Activated CD4-positive, alpha-beta memory T cell treated with anti-CD3 and anti-CD28 coated beads, Interleukin-2, amount 10 ng/mL, durations not matched to agents 7 days and 5 days (primary cell): ENCODE measurements at regions not wholly inside any gene's neighbourhood (a gene's known extent, or its start where the extent isn't known, plus 50 kb on each side); places are given as distances from the start of the nearest gene placed in this dataset.

Experiments used
- CTCF ChIA-PET: fragments of 350-600 bp; sonication (Branson Sonifier 250); formaldehyde crosslinking; loops from one replicate; lab custom pipeline; 2021; ENCODE audit warnings: antibody characterized with exemption, inconsistent platforms; lab: Charles Lee
- POLR2A ChIA-PET: fragments of 350-600 bp; sonication (Branson Sonifier 250); formaldehyde crosslinking; loops from one replicate; lab custom pipeline; 2021; ENCODE audit warnings: antibody characterized with exemption; lab: Charles Lee
- DNase-seq: peaks from one replicate; pipeline ENCODE4 v3.0.0-alpha.2; 2020
- H3K27ac Mint-ChIP-seq: one replicate; pipeline ENCODE4 v1.8.0; 2021; ENCODE audit warnings: mild to moderate bottlenecking, mixed read lengths
- H3K27me3 Mint-ChIP-seq: one replicate; pipeline ENCODE4 v1.8.0; 2021; ENCODE audit warnings: mixed read lengths
- H3K36me3 Mint-ChIP-seq: one replicate; pipeline ENCODE4 v1.8.0; 2021; ENCODE audit warnings: low read depth, mixed read lengths
- H3K4me1 Mint-ChIP-seq: one replicate; pipeline ENCODE4 v1.8.0; 2021; ENCODE audit warnings: mixed read lengths
- H3K4me3 Mint-ChIP-seq: one replicate; pipeline ENCODE4 v1.8.0; 2021; ENCODE audit warnings: mild to moderate bottlenecking, mixed read lengths
- H3K9me3 Mint-ChIP-seq: one replicate; pipeline ENCODE4 v1.8.0; 2021; ENCODE audit warnings: mixed read lengths

DNA sequence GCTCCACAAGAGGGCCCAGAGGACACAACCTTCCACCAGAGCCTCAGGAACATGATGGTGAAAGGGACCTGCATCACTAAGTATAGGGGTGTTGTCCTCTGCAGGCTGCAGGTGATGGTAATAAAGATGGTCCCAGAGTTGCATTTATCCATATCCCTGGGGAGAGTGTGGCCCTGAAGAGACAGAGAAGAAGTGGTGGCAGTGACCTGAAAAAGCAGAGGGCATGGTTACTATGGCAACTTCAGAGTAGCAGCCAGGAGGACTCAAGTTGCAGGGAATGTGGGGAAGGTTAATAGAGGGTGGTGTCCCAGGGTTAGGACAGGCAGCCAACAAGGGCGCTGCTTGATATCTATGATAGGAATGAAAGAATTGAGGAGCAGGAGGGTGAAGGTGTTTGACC is 57.1 kb downstream of the HLA-A start:
- POLR2A ChIA-PET: no interaction called here
- Mint-ChIP-seq H3K27ac (no peak overlapping the region), H3K4me1 (no peaks in the 10 kb centered on the region), H3K36me3 (no peaks in the 10 kb centered on the region), H3K27me3 (peaks cover 7% of the 10 kb centered on the region), H3K4me3 (no peak overlapping the region), H3K9me3 (no peaks in the 10 kb centered on the region)
- no peak for DNase-seq
- CTCF ChIA-PET: no interaction called here

DNA sequence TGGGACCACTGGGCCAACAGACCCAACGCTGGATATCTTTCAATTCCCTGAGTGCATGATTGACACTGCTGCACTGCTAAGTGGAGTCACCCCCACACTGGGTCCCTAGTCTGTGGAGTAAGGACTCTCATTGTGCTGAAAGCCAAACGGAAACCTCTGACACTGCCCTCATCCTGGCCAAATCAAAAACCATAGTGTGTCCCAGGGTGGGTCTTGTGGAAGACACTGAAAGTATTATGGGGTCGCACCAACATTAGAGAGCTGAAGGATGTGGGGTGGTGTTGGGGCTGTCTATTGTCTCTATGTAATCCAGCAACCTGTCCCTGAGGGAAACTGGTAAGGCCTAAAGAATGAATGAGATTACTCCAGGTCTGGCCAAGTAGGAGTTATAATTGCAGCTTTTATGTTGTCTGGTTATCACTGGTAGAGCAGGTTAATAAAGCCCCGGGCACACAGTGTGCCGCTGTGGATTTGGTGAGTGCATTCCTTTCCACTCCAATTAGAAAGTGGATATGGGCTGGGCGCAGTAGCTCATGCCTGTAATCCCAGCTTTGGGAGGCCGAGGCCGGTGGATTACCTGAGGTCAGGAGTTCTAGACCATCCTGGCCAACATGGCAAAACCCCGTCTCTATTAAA is 57.9 kb downstream of the HLA-A start:
- CTCF ChIA-PET: no interaction called here
- H3K36me3 Mint-ChIP-seq: no peaks in the 10 kb centered on the region
- no peaks in the 10 kb centered on the region for H3K4me1 Mint-ChIP-seq
- H3K27ac Mint-ChIP-seq: no peak overlapping the region
- peaks cover 11% of the 10 kb centered on the region for H3K27me3 Mint-ChIP-seq
- POLR2A ChIA-PET: interaction anchor here (0.6 kb wide), 1 partner anchor 188 kb away, joined by 3 read pairs; no protein-coding TSS in a partner anchor
- DNase-seq: no peak
- H3K9me3 Mint-ChIP-seq: no peaks in the 10 kb centered on the region
- no peak overlapping the region for H3K4me3 Mint-ChIP-seq

DNA sequence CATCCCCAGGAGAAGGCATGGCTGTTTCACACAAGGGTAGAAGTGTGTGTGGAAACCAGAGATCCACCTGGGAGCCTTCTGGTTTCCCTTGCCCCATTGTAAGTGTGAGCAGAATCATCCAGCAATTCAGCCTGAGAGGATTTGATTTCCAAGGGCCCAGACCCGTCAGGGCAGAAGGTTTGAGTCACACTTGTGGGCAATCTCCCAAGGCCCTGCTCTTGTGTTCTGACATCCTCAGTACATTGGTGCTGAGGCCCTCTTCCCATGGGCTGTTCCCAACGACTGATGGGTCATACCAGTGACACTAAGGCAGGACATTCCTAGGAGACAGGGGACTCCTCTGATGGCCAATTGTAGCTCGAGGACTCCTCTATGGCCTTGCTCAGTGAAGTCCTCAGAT is 58.2 kb upstream of the POLR1H start:
- H3K9me3 Mint-ChIP-seq: no peaks in the 10 kb centered on the region
- no peak overlapping the region for H3K4me3 Mint-ChIP-seq
- ChIA-PET CTCF (no interaction called here), POLR2A (no interaction called here)
- peaks cover 28% of the 10 kb centered on the region for H3K27me3 Mint-ChIP-seq
- no peak for DNase-seq
- no peak overlapping the region for H3K27ac Mint-ChIP-seq
- H3K36me3 Mint-ChIP-seq: peaks cover 2% of the 10 kb centered on the region
- H3K4me1 Mint-ChIP-seq: peaks cover 16% of the 10 kb centered on the region

DNA sequence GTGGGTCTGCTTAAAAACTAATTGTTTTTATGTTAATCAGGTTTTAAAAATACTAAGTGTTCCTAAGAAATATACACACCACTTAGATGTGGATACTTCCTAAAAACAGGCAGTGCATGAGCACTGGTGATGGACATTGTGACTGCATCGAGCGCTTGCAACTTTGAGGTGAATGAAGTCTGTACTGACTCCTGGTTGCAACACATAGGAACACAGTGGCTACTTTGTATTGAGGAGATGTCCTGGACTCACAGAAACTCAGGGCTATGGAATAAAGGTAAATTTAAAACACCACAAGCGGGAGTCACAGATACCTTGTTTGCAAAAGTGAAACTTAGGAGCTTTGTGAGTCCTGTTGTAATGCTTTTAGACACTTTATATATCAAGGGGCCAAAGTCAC is 55.6 kb upstream of the POLR1H start:
- CTCF ChIA-PET: interaction anchor here (1.0 kb wide), 2 partner anchors 124 to 157 kb away, joined by 3 to 4 read pairs; no protein-coding TSS in a partner anchor

DNA sequence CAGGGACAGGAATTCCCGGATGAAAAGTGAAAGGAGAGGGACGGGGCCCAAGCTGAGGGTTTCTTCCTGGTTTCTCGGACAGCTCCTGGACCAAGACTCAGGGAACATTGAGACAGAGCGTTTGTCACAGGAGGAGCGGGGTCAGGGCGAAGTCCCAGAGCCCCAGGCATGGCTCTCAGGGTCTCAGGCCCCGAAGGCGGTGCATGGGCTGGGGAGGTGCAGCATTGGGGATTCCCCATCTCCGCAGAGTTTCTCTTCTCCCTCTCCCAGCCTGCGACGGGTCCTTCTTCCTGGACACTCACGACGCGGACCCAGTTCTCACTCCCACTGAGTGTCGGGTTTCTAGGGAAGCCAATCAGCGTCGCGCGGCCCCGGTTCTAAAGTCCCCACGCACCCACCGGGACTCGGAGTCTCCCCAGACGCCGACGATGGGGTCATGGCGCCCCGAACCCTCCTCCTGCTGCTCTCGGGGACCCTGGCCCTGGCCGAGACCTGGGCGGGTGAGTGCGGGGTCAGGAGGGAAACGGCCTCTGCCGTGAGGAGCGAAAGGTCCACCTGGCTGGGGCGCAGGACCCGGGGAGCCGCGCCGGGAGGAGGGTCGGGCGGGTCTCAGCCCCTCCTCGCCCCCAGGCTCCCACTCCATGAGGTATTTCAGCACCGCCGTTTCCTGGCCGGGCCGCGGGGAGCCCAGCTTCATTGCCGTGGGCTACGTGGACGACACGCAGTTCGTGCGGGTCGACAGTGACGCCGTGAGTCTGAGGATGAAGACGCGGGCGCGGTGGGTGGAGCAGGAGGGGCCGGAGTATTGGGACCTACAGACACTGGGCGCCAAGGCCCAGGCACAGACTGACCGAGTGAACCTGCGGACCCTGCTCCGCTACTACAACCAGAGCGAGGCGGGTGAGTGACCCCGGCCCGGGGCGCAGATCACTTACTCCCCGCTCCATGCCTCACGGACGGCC is 54.6 kb upstream of the POLR1H start:
- ChIA-PET POLR2A (no interaction called here), CTCF (interaction anchor here (0.6 to 1.0 kb wide), 3 partner anchors 123 to 1693 kb away, joined by 3 to 4 read pairs (median 4); no protein-coding TSS in a partner anchor)
- Mint-ChIP-seq H3K4me1 (peaks cover 16% of the 10 kb centered on the region), H3K4me3 (peak overlapping the region; percentile 35), H3K36me3 (peaks cover 5% of the 10 kb centered on the region), H3K27me3 (peaks cover 32% of the 10 kb centered on the region), H3K9me3 (no peaks in the 10 kb centered on the region), H3K27ac (no peak overlapping the region)
- DNase-seq: no peak

More for the DNA sequence above, 55.6 kb upstream of the POLR1H start:
- peaks cover 32% of the 10 kb centered on the region for H3K27me3 Mint-ChIP-seq
- POLR2A ChIA-PET: no interaction called here
- DNase-seq: no peak
- H3K4me3 Mint-ChIP-seq: no peak overlapping the region
- H3K27ac Mint-ChIP-seq: no peak overlapping the region
- peaks cover 16% of the 10 kb centered on the region for H3K4me1 Mint-ChIP-seq
- peaks cover 2% of the 10 kb centered on the region for H3K36me3 Mint-ChIP-seq
- H3K9me3 Mint-ChIP-seq: no peaks in the 10 kb centered on the region

DNA sequence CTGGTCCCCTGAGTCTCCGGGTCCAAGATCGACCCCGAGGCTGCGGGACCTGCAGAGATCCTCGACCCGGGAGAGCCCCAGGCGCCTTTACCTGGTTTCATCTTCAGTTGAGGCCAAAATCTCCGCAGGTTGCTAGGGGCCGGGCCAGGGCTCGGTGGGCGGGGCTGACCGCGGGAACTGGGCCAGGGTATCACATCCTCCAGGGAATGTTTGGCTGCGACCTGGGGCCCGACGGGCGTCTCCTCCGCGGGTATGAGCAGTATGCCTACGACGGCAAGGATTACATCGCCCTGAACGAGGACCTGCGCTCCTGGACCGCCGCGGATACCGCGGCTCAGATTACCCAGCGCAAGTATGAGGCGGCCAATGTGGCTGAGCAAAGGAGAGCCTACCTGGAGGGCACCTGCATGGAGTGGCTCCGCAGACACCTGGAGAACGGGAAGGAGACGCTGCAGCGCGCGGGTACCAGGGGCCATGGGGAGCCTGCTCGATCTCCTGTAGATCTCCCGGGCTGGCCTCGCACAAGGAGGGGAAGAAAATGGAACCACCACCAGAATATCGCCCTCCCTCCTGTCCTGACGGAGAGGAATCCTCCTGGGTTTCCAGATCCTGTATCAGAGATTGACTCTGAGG is 53.8 kb upstream of the POLR1H start:
- H3K4me3 Mint-ChIP-seq: peak overlapping the region; percentile 29
- POLR2A ChIA-PET: no interaction called here
- peaks cover 5% of the 10 kb centered on the region for H3K36me3 Mint-ChIP-seq
- H3K4me1 Mint-ChIP-seq: peaks cover 16% of the 10 kb centered on the region
- no peak for DNase-seq
- H3K27me3 Mint-ChIP-seq: peaks cover 32% of the 10 kb centered on the region
- no peaks in the 10 kb centered on the region for H3K9me3 Mint-ChIP-seq
- CTCF ChIA-PET: no interaction called here
- H3K27ac Mint-ChIP-seq: no peak overlapping the region

DNA sequence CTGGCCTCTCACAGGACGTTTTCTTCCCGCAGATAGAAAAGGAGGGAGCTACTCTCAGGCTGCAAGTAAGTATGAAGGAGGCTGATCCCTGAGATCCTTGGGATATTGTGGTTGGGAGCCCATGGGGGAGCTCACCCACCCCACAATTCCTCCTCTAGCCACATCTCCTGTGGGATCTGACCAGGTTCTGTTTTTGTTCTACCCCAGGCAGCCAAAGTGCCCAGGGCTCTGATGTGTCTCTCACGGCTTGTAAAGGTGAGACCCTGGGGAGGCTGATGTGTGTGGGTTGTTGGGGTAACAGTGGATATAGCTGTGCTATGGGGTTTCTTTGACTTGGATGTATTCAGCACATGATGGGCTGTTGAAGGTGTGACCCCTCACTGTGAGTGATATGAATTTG is 52.0 kb upstream of the POLR1H start:
- CTCF ChIA-PET: no interaction called here
- POLR2A ChIA-PET: no interaction called here
- Mint-ChIP-seq H3K9me3 (no peaks in the 10 kb centered on the region), H3K27me3 (peaks cover 32% of the 10 kb centered on the region), H3K36me3 (peaks cover 5% of the 10 kb centered on the region), H3K4me3 (no peak overlapping the region), H3K4me1 (peaks cover 16% of the 10 kb centered on the region), H3K27ac (no peak overlapping the region)
- no peak for DNase-seq
